ENCODE measurements at regions not wholly inside any gene's neighbourhood (a gene's known extent, or its start where the extent isn't known, plus 50 kb on each side); places are given as distances from the start of the nearest gene placed in this dataset.

DNA sequence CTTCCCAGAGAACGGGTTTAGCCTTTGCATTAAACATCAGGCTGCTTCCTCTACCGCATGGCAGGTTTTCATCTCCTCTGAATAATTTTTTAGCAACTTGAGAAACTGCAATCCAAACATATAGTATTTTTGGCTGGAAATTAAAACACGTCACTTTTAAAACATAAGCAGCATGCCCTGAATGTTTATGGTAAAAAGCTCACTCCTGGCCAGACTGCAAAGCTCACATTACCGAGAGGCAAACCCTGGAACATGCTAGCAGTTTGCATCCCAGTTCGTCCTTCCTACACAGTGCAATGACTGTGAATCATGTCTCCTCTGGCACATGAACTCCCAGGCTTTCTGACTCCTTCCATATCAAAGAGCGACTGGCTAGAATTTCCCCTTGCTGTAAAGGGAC lies 312.3 kb downstream of the RRAGC start:
- TF ChIP-seq, protein P1, sequence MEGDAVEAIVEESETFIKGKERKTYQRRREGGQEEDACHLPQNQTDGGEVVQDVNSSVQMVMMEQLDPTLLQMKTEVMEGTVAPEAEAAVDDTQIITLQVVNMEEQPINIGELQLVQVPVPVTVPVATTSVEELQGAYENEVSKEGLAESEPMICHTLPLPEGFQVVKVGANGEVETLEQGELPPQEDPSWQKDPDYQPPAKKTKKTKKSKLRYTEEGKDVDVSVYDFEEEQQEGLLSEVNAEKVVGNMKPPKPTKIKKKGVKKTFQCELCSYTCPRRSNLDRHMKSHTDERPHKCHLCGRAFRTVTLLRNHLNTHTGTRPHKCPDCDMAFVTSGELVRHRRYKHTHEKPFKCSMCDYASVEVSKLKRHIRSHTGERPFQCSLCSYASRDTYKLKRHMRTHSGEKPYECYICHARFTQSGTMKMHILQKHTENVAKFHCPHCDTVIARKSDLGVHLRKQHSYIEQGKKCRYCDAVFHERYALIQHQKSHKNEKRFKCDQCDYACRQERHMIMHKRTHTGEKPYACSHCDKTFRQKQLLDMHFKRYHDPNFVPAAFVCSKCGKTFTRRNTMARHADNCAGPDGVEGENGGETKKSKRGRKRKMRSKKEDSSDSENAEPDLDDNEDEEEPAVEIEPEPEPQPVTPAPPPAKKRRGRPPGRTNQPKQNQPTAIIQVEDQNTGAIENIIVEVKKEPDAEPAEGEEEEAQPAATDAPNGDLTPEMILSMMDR (IDR thresholded peaks at IDR 0.05; ENCODE audit: insufficient read depth, low read length, missing control alignments): no peak
- POLR2A ChIA-PET: no interaction called here

DNA sequence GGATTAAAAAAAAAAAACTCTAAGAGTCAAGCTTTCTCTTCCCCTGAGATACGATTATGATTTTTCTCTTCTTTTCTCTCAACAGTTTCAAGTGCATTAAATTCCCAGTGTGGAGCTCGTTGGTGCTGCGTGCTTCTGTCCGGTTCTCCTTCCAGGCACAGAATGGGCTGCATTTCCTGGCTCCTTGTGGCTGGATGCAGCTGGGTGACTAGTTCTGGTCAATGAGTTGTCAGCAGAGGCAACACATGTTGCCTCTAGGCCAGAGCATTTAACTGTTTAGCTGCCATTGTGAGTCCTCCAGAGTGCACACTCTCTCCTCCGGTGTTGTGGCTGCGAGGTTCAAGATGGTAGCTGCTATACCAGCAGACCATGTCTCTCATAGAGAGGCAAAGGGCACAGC lies 312.9 kb downstream of the RRAGC start:
- no peak for DNase-seq (ENCODE audit: low read depth, low spot score)
- H3K4me3 ChIP-seq (ENCODE audit: low read depth, low read length): no peak overlapping the region
- TF ChIP-seq, protein P1 (IDR thresholded peaks at IDR 0.05; ENCODE audit: insufficient read depth, low read length, missing control alignments): no peak
- POLR2A ChIA-PET: no interaction called here
- CTCF ChIA-PET: no interaction called here

More for the DNA sequence above, 312.3 kb downstream of the RRAGC start:
- no peak overlapping the region for H3K4me3 ChIP-seq (ENCODE audit: low read depth, low read length)
- CTCF ChIA-PET: no interaction called here
- no peak for DNase-seq (ENCODE audit: low read depth, low spot score)

DNA sequence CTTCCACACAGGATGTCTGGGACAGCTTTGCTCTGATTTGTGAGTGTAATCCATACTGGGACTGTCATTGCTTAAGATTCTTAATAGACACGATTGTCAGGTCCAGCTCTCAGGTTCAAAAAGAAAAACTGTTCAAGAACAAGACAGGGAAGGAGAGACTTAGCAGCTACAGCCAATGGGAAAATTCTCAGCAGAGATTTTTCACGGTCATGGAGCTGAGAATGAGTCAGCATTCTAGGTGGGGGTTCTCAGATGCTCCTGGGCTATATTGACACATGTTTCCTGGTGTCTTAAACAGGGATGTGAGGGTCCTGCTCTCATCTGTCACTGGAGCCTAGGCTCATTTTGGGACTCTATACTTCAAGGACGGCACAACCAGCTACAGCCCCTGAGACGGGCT lies 318.3 kb downstream of the RRAGC start:
- H3K4me3 ChIP-seq (ENCODE audit: low read depth, low read length): no peak overlapping the region
- TF ChIP-seq, protein P1 (IDR thresholded peaks at IDR 0.05; ENCODE audit: insufficient read depth, low read length, missing control alignments): no peak
- CTCF ChIA-PET: no interaction called here
- no peak for DNase-seq (ENCODE audit: low read depth, low spot score)
- POLR2A ChIA-PET: no interaction called here

DNA sequence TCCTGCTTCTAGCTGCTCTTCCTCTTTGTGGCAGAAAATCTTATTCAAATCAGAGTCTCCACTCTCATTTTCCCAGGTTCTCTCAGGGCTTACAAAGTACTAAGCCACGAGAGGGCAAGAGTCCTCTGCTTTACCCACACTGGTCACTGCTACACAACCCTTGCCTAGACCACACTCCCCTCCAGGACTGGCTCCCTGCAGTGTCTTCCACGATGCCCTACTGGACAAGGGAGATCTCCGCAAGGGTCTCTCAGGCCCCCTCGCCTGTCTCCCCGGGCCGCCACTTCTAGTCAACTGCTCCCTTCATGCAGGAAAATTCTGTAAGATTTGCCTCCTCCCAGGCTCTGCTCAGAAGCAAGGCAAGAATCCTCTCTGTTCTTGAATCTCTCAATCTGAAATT lies 319.6 kb downstream of the RRAGC start:
- H3K4me3 ChIP-seq (ENCODE audit: low read depth, low read length): no peak overlapping the region
- POLR2A ChIA-PET: no interaction called here
- CTCF ChIA-PET: no interaction called here
- no peak for DNase-seq (ENCODE audit: low read depth, low spot score)
- TF ChIP-seq, protein P1 (IDR thresholded peaks at IDR 0.05; ENCODE audit: insufficient read depth, low read length, missing control alignments): no peak

DNA sequence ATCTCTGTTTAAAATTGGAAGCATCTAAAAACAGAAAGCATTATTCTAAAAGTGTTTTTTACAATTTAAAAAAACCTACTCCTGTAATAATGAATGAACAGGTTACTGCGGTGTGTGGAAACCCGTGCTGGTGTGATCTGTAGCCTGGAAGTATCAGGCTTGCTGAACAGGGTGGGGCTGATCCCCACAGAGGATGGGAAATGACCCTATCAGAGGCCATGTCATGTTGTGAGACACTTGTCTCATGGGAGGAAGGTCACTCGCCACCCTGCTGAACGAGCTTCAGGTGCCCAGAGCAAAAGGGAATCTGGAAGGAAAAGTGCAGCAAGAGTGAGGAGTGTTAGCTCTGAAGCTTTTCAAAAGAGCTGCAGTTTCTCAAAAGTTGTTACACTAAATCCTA lies 320.7 kb downstream of the RRAGC start:
- ChIA-PET POLR2A (no interaction called here), CTCF (no interaction called here)
- TF ChIP-seq, protein P1 (IDR thresholded peaks at IDR 0.05; ENCODE audit: insufficient read depth, low read length, missing control alignments): no peak
- H3K4me3 ChIP-seq (ENCODE audit: low read depth, low read length): no peak overlapping the region
- DNase-seq (ENCODE audit: low read depth, low spot score): no peak

DNA sequence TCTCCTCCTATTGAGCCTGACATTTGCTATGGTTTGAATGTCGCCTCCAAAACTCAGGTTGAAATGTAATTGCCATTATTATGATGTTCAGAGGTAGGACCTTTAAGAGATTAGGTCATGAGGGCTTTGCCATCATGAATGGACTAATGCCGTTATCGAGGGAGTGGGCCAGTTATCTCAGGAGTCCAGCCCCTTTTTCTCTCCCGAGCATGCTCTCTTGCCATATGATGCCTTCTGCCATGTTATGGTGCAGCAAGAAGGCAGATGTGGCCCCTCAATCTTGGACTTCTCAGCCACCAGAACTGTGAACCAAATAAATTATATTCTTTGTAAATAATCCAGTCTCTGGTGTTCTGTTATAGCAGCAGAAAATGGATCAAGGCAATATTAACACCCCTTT lies 323.5 kb downstream of the RRAGC start:
- no peak for DNase-seq (ENCODE audit: low read depth, low spot score)
- TF ChIP-seq, protein P1 (IDR thresholded peaks at IDR 0.05; ENCODE audit: insufficient read depth, low read length, missing control alignments): no peak
- ChIA-PET POLR2A (no interaction called here), CTCF (no interaction called here)
- no peak overlapping the region for H3K4me3 ChIP-seq (ENCODE audit: low read depth, low read length)
